GM19468 (cell line): ENCODE measurements at regions not wholly inside any gene's neighbourhood (a gene's known extent, or its start where the extent isn't known, plus 50 kb on each side); places are given as distances from the start of the nearest gene placed in this dataset.
"Not testable (repeated sequence)": the region's sequence is repeated elsewhere in the genome, so short reads cannot be mapped to it uniquely, and the experiment has no call there.

Experiments used
- ATAC-seq: cut with Tn5 transposase; IDR thresholded peaks from one replicate; pipeline ENCODE4 v1.9.1; 2021; ENCODE audit warnings: mild to moderate bottlenecking, moderate library complexity, moderate number of reproducible peaks; ENCODE audit not compliant: unreplicated experiment; ENCODE audit errors: extremely low read depth

GRCh38 chr18:58805467-58806187, 59.0 kb upstream of the ZNF532 start:
- no peak for ATAC-seq

GRCh38 chr18:58806826-58807714, 57.6 kb upstream of the ZNF532 start:
- ATAC-seq, result peak; percentile 68

GRCh38 chr18:58807766-58808165, 56.9 kb upstream of the ZNF532 start:
- ATAC-seq, result no peak

GRCh38 chr18:58808349-58808748, 56.3 kb upstream of the ZNF532 start:
- no peak for ATAC-seq

GRCh38 chr18:58811859-58812258, 52.8 kb upstream of the ZNF532 start:
- ATAC-seq, result not testable (repeated sequence)

- ATAC-seq, result no peak
Measured at GRCh38 chr18:58813105-58813504, 51.6 kb upstream of the ZNF532 start.

- no peak for ATAC-seq
Measured at GRCh38 chr18:58813561-58814225, 51.0 kb upstream of the ZNF532 start.

GRCh38 chr18:58814317-58814716, 50.4 kb upstream of the ZNF532 start:
- ATAC-seq, result no peak
